BLaER1 treated with 17β-estradiol and CSF1 and Interleukin-3, amounts not matched to agents 10 nM and 100 nM (cell line): ENCODE measurements at regions not wholly inside any gene's neighbourhood (a gene's known extent, or its start where the extent isn't known, plus 50 kb on each side); places are given as distances from the start of the nearest gene placed in this dataset.

Experiments used
- H3K27ac ChIP-seq, 11 experiments: shearing (Covaris generic); formaldehyde crosslinking; 2 replicates each; pipeline ENCODE4 v1.8.1; 2022
- H3K27me3 ChIP-seq, 11 experiments: shearing (Covaris generic); formaldehyde crosslinking; 2 replicates each; pipeline ENCODE4 v1.8.1; 2022
- H3K36me3 ChIP-seq, 11 experiments: shearing (Covaris generic); formaldehyde crosslinking; 2 replicates each; pipeline ENCODE4 v1.8.1; 2022
- H3K4me1 ChIP-seq, 10 experiments: shearing (Covaris generic); formaldehyde crosslinking; 2 replicates each; pipeline ENCODE4 v1.8.1; 2022
- H3K4me2 ChIP-seq, 11 experiments: shearing (Covaris generic); formaldehyde crosslinking; 2 replicates each; pipeline ENCODE4 v1.8.1; 2022
- H3K4me3 ChIP-seq, 10 experiments: shearing (Covaris generic); formaldehyde crosslinking; 2 replicates each; pipeline ENCODE4 v1.8.1; 2022
- H3K9ac ChIP-seq, 11 experiments: shearing (Covaris generic); formaldehyde crosslinking; 2 replicates each; pipeline ENCODE4 v1.8.1; 2022
- H3K9me3 ChIP-seq, 11 experiments: shearing (Covaris generic); formaldehyde crosslinking; replicated peaks in 1 of 11; 2 replicates each; pipeline ENCODE4 v1.8.1; 2022
- H4K20me1 ChIP-seq, 11 experiments: shearing (Covaris generic); formaldehyde crosslinking; 2 replicates each; pipeline ENCODE4 v1.8.1; 2022
- Cebpa-rat ChIP-seq, 11 experiments: shearing (Covaris generic); IDR thresholded peaks; 2 replicates each; pipeline ENCODE4 v1.8.1; 2022

GRCh38 chr2:49585921-49586320 lies 431.6 kb upstream of the FSHR start:
- Histone ChIP-seq H3K9ac (no peak overlapping the region), H3K4me2 (no peak overlapping the region), H4K20me1 (no peaks in the 10 kb centered on the region), H3K27ac (no peak overlapping the region), H3K9me3 (no peaks in the 10 kb centered on the region; a peak in 1 of 22 replicates), H3K4me3 (no peak overlapping the region), H3K27me3 (no peaks in the 10 kb centered on the region), H3K36me3 (no peaks in the 10 kb centered on the region), H3K4me1 (no peaks in the 10 kb centered on the region)
- TF ChIP-seq Cebpa-rat (IDR thresholded peaks at IDR 0.05) = no peak

GRCh38 chr2:49582946-49583345 lies 428.6 kb upstream of the FSHR start:
- Histone ChIP-seq H3K4me1 (no peaks in the 10 kb centered on the region), H3K4me2 (no peak overlapping the region), H4K20me1 (no peaks in the 10 kb centered on the region), H3K27me3 (no peaks in the 10 kb centered on the region), H3K36me3 (no peaks in the 10 kb centered on the region), H3K9ac (no peak overlapping the region), H3K9me3 (no peaks in the 10 kb centered on the region), H3K4me3 (no peak overlapping the region), H3K27ac (no peak overlapping the region)
- TF ChIP-seq Cebpa-rat (IDR thresholded peaks at IDR 0.05) = no peak

GRCh38 chr2:49577041-49577440 lies 422.7 kb upstream of the FSHR start:
- TF ChIP-seq Cebpa-rat (IDR thresholded peaks at IDR 0.05) = no peak
- Histone ChIP-seq H3K27me3 (no peaks in the 10 kb centered on the region), H3K9ac (no peak overlapping the region), H3K4me3 (no peak overlapping the region), H4K20me1 (no peaks in the 10 kb centered on the region), H3K27ac (no peak overlapping the region), H3K4me2 (no peak overlapping the region), H3K9me3 (no peaks in the 10 kb centered on the region), H3K36me3 (no peaks in the 10 kb centered on the region), H3K4me1 (no peaks in the 10 kb centered on the region)

- no peak overlapping the region for H3K27ac ChIP-seq
These were observed 414.9 kb upstream of the FSHR start for GRCh38 chr2:49569176-49569575.

GRCh38 chr2:49567811-49568600 lies 413.7 kb upstream of the FSHR start:
- Histone ChIP-seq H3K9ac (no peak overlapping the region), H3K27me3 (no peaks in the 10 kb centered on the region), H3K4me3 (no peak overlapping the region), H3K4me1 (no peaks in the 10 kb centered on the region), H3K4me2 (no peak overlapping the region), H3K9me3 (no peaks in the 10 kb centered on the region), H4K20me1 (no peaks in the 10 kb centered on the region), H3K27ac (no peak overlapping the region), H3K36me3 (no peaks in the 10 kb centered on the region)
- TF ChIP-seq Cebpa-rat (IDR thresholded peaks at IDR 0.05) = no peak

More at GRCh38 chr2:49569176-49569575, 414.9 kb upstream of the FSHR start:
- TF ChIP-seq Cebpa-rat (IDR thresholded peaks at IDR 0.05) = no peak
- Histone ChIP-seq H3K4me1 (no peaks in the 10 kb centered on the region), H4K20me1 (no peaks in the 10 kb centered on the region), H3K4me2 (no peak overlapping the region), H3K9me3 (no peaks in the 10 kb centered on the region), H3K9ac (no peak overlapping the region), H3K27me3 (no peaks in the 10 kb centered on the region), H3K36me3 (no peaks in the 10 kb centered on the region), H3K4me3 (no peak overlapping the region)

GRCh38 chr2:49567021-49567420 lies 412.7 kb upstream of the FSHR start:
- TF ChIP-seq Cebpa-rat (IDR thresholded peaks at IDR 0.05) = no peak
- Histone ChIP-seq H3K36me3 (no peaks in the 10 kb centered on the region), H3K4me2 (no peak overlapping the region), H3K27me3 (no peaks in the 10 kb centered on the region), H3K9ac (no peak overlapping the region), H3K4me3 (no peak overlapping the region), H3K9me3 (no peaks in the 10 kb centered on the region), H3K4me1 (no peaks in the 10 kb centered on the region), H4K20me1 (no peaks in the 10 kb centered on the region), H3K27ac (no peak overlapping the region)

GRCh38 chr2:49553658-49554057 lies 399.3 kb upstream of the FSHR start:
- no peak overlapping the region for H3K4me2 ChIP-seq
- no peak overlapping the region for H3K9ac ChIP-seq
- no peaks in the 10 kb centered on the region for H3K36me3 ChIP-seq
- H4K20me1 ChIP-seq = no peaks in the 10 kb centered on the region
- H3K9me3 ChIP-seq = peaks cover 0 to 24% (median 10%) of the 10 kb centered on the region in 11 experiments; a peak in 10 of 22 replicates
- no peak overlapping the region for H3K4me3 ChIP-seq
- no peak overlapping the region for H3K27ac ChIP-seq
- no peak for TF ChIP-seq Cebpa-rat (IDR thresholded peaks at IDR 0.05)
- H3K27me3 ChIP-seq = no peaks in the 10 kb centered on the region
- no peaks in the 10 kb centered on the region for H3K4me1 ChIP-seq

- Histone ChIP-seq H3K4me3 (no peak overlapping the region), H3K27me3 (no peaks in the 10 kb centered on the region), H3K4me2 (no peak overlapping the region), H4K20me1 (no peaks in the 10 kb centered on the region), H3K36me3 (no peaks in the 10 kb centered on the region), H3K9ac (no peak overlapping the region), H3K27ac (no peak overlapping the region), H3K4me1 (no peaks in the 10 kb centered on the region), H3K9me3 (peaks cover 24 to 57% (median 49%) of the 10 kb centered on the region in 11 experiments)
- no peak for TF ChIP-seq Cebpa-rat (IDR thresholded peaks at IDR 0.05)
These were observed 378.4 kb upstream of the FSHR start for GRCh38 chr2:49532702-49533101.

- Histone ChIP-seq H3K4me1 (peaks cover 0 to 9% (median 3%) of the 10 kb centered on the region in 10 experiments; a peak in 4 of 20 replicates), H3K9ac (no peak overlapping the region), H3K9me3 (peaks cover 0 to 6% (median 0%) of the 10 kb centered on the region in 11 experiments; a peak in 2 of 22 replicates), H3K36me3 (no peaks in the 10 kb centered on the region), H3K27ac (no peak overlapping the region), H3K4me2 (no peak overlapping the region), H3K4me3 (no peak overlapping the region), H3K27me3 (no peaks in the 10 kb centered on the region), H4K20me1 (no peaks in the 10 kb centered on the region)
- no peak for TF ChIP-seq Cebpa-rat (IDR thresholded peaks at IDR 0.05)
These were observed 361.9 kb upstream of the FSHR start for GRCh38 chr2:49515996-49516782.
